ENCODE measurements at regions not wholly inside any gene's neighbourhood (a gene's known extent, or its start where the extent isn't known, plus 50 kb on each side); places are given as distances from the start of the nearest gene placed in this dataset.

DNA sequence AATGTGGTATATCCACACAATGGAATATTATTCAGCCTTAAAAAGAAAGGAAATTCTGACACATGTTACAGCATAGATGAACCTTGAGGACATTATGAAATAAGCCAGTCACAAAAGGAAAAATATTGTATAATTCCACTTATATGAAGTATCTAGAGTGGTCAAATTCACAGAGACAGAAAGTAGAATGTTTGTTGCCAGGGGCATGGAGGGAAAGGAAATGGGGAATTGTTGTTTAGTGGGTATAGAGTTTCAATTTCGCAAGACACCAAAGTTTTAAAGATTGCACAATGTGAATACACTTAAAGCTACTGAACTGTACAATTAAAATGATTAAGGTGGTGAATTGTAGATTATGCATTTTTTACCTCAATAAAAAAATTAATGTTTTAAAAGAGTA, 92.9 kb downstream of the TXNL1 start:
- no peak for DNase-seq (ENCODE audit: low read depth)

GRCh38 chr18:56542476-56542875, 95.9 kb downstream of the TXNL1 start:
- DNase-seq (ENCODE audit: low read depth): no peak

DNA sequence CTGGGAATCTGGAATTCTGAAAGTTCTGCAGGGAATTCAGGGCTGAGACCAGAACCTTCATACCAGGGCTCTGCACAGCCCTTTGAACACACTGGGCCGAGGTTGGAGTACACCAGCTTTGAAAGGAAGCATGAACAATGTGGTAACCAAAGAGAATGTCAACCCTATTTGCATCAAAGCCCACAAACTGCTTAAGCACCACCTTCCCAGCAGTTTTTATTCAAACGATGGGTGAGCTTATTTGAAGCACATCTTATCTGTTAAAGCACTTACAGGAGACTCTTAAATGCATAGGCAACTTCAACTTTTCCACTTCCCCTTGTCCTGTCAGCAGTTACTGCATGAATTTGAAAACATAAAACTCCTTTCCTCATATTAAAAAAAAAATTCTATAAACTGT, 96.6 kb downstream of the TXNL1 start:
- DNase-seq (ENCODE audit: low read depth): no peak

GRCh38 chr18:56541340-56541739, 97.1 kb downstream of the TXNL1 start:
- DNase-seq (ENCODE audit: low read depth): no peak

- DNase-seq (ENCODE audit: low read depth): peak; percentile 33
These were observed 99.6 kb downstream of the TXNL1 start for GRCh38 chr18:56538746-56539145.

DNA sequence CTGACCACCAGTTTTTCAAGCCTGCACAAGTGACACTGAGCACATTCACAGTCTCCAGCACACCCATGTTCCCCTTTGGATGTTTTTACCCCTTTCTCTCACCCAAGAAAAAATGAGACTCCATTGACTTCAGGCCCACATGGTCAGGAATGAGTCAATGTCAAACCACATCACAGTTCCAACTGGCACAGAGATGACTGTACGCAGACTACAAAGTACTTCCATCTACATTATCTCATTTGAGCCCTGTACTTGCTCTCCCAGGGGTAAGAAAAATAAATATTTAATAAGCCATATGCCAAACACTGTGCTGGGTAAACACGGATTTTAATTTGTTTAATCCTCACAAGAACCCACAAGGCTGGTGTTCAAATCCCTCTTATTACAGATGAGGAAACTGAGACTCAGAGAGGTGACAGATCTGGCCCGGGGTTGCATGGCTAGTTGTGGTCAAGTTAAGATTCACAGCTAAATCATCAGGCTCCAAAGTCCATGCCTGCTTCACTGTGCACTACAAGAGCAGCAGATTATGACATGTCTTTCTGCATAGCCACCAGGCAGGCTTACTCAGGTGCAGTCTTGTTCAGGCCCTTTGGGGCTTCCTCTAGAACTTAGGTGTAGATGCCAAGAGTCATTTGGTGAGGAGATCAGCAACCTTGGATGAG, 106.1 kb downstream of the TXNL1 start:
- peak; percentile 73 for DNase-seq (ENCODE audit: low read depth)

- peak; percentile 34 for DNase-seq (ENCODE audit: low read depth)
These were observed 115.6 kb downstream of the TXNL1 start for GRCh38 chr18:56522816-56523215.

DNA sequence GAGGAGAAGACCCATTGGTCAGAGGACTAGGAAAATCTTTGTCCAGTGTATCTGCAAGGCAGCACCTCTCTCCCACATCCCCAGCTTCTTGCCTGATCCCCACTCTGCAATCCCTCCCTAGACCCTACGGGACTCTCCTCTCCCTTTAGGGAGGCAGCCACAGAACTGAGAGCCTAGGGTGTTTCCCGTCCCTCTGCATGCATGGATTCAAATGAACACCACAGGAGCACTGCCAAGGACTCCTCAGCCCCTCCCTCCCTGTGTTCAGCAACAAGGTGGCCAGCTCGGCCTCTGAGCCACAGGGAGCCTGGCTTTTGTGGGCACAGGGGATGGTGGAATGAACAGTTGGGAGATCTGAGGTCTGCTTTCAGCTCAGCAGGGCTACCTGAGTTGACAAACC, 117.1 kb downstream of the TXNL1 start:
- no peak for DNase-seq (ENCODE audit: low read depth)

GRCh38 chr18:56517761-56518160, 120.6 kb downstream of the TXNL1 start:
- DNase-seq (ENCODE audit: low read depth): no peak

DNA sequence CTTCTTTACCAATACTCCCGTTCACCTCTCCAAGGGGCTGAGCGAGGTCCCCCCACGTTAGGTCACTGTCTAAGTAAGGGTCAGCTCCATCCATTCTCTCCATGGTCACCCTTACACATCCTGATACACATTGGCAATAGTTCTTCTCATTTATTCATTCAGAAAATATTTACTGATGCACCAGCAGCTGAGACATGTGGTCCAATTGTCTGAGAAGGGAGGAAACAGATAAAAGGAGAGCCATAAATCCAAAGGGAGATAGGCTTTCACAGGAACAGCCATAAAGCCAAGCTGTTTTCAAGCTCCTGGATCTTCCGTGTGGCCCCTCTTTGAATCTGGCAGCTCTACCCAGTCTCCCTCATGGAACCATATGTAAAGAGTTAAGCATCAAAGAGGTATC, 121.2 kb downstream of the TXNL1 start:
- DNase-seq (ENCODE audit: low read depth): peak; percentile 13

DNA sequence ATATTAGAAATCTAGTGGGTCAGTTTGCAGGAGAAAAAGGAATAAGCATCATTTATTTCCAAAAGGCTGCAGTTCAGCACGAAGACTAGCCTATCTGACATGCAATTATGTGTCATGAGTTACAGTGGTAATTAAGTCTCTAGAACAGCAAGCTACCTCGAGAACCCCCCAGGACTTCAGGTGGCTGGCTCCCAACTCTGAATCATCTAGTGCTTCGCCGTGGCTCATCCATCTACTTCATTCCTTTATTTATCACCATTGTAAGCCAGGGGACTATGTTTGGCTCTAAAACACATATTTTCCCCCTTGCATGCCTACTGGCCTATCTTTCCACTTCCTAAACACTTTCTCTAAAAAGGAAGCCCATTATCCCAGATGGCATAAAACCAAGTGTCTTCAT, 121.6 kb downstream of the TXNL1 start:
- peak; percentile 79 for DNase-seq (ENCODE audit: low read depth)

- DNase-seq (ENCODE audit: low read depth): no peak
These were observed 122.9 kb downstream of the TXNL1 start for GRCh38 chr18:56515522-56515921.

GRCh38 chr18:56511996-56512395, 126.4 kb downstream of the TXNL1 start:
- DNase-seq (ENCODE audit: low read depth): peak; percentile 8

DNA sequence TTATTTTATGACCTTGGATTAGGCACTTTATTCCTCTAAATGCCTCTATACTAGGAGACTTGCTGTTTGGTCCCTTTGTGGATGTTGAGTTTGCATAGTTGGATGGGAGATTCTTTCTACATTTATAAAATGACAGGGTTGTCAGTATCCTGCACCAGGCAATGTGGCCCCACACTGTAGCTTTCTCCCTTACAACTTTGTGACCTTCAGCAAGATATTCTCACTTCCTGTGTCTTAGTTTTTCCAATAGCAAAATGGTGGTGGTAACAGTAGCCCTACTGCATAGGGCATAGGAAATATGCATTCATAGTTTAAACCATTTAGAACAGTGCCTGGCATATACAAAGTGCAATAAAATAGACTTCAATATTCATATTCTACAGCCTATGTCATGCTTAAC, 128.3 kb downstream of the TXNL1 start:
- no peak for DNase-seq (ENCODE audit: low read depth)

DNA sequence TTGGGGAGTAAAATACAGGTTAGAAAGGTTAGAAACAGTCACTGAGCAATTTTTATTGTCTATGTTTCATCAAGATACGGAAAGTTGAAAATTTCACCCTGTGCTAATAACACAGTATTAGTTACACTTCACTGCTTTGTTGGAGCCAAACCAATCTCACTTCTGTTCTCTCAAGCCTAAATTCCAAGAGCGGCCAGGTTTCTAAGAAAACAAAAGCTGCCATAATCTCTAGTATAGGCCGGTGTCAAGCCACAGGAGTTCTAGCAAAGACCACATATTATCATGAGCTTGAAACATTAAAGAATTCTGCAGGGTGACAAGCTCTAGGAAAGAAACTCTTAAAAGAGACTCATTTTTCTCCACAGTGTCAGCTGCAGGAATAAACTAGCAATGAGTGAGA, 128.7 kb downstream of the TXNL1 start:
- DNase-seq (ENCODE audit: low read depth): peak; percentile 49

DNA sequence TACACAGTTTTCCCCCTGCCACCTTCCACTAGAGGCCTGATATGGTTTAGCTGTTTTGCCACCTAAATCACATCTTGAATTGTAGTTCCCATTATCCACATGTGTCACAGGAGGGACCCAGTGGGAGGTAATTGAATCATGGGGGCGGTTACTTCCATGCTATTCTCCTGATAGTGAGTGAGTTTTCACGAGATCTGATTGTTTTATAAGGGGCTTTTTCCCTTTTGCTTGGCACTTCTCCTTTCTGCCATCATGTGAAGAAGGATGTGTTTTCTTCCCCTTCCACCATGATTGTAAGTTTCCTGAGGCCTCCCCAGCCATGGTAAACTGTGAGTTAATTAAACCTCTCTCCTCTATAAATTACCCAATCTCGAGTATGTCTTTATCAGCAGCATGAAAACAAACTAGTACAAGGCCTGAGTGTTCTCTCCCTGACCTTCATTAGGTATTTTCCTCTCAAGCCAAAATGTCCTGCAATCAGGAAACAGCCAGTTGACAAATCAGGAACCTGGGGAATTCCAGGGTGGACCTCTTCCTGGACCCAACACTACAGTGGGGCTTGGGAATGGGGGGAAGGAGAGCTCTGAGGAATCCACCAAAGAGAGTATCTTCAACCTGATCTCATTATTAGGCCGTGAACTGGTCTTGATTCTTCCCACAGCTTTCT, 129.9 kb downstream of the TXNL1 start:
- no peak for DNase-seq (ENCODE audit: low read depth)

GRCh38 chr18:56505971-56506370, 132.4 kb downstream of the TXNL1 start:
- peak; percentile 25 for DNase-seq (ENCODE audit: low read depth)

DNA sequence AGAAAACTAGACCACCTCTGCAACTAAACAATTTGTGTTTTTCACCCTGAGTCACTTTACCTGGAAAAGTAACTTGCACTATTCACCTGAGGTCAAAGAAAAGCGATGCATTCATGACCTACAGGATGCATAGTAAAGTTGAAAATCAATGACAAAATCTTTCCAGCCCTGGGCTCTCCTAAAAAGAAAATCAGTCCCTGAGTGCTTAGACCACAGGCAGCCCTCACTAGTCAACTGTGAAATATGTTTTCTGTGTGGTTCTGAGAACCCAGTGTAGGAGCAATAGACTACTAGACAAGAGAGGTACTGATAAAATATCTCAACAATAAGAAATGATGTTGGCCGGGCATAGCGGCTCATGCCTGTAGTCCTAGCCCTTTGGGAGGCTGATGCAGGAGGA, 133.1 kb downstream of the TXNL1 start:
- no peak for DNase-seq (ENCODE audit: low read depth)

DNA sequence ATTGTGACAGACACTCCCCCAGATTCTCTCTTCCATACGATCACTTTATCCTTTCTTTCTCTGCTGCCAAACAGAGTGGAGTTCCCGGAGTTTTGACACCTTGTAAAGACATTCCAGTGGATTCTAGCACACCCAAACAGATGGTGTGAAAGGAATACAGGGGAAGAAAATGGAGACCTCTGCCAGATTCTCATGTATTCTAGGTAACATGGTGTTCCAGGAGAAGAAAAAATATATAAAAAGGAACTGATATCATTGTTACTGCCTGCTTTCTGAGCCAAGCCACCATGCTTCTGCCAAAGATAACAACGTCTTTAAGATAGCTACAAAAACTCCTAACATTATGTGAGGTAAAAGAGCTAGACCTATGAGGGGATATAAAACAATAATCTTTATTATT, 136.5 kb downstream of the TXNL1 start:
- DNase-seq (ENCODE audit: low read depth): no peak

DNA sequence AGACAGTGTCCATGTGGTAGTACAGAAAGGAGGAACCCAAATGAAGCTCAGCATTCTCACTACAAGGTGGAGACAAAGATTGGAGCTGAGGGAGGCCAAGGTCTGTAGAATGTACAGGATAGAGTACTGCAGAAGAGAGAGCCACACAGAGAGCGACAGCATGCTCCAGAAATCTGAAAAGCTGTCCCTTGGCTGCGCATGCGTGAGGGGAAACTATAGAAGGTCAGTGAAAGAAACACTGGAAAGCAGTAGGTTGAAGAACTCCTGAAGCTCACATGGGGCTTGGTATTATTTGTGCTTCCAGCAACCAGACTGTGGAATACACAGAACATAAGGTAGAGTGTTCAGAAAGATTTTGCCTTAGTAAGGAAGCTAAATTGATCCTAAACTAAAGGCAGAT, 142.5 kb downstream of the TXNL1 start:
- DNase-seq (ENCODE audit: low read depth): no peak

- DNase-seq (ENCODE audit: low read depth): no peak
These were observed 144.9 kb downstream of the TXNL1 start for GRCh38 chr18:56493531-56493930.

DNA sequence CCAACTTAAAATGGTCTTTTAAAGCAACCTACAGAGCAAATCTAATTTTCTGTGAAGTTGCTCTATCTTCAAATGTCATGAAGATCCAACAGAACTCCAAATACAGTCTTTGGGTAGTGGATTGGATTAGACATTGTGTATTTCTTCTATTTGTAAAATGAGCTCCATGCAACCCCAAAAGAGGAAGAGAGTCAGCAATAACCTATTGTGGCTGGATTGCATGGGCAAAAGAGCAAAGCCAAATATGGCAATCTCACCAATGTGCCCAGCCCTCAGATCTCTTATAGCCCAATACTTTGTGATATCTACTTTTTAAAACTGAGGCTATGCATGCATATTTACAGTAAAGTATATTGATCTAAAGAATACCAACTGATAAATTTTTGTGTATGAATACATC, 146.3 kb downstream of the TXNL1 start:
- no peak for DNase-seq (ENCODE audit: low read depth)

GRCh38 chr18:56490942-56491341, 147.4 kb downstream of the TXNL1 start:
- no peak for DNase-seq (ENCODE audit: low read depth)

- no peak for DNase-seq (ENCODE audit: low read depth)
These were observed 148.5 kb downstream of the TXNL1 start for GRCh38 chr18:56489893-56490292.

Data from M059J (cell line).